Type B pancreatic cell (in vitro differentiated cells): ENCODE measurements at regions not wholly inside any gene's neighbourhood (a gene's known extent, or its start where the extent isn't known, plus 50 kb on each side); places are given as distances from the start of the nearest gene placed in this dataset.

ENCODE experiments used
- DNase-seq: peaks from one replicate; pipeline ENCODE4 v3.0.0; 2021; ENCODE audit warnings: mixed read lengths; ENCODE audit not compliant: unreplicated experiment; ENCODE audit errors: extremely low spot score
- H3K27ac Mint-ChIP-seq: 2 replicates; pipeline ENCODE4 v1.8.0; 2021; ENCODE audit warnings: mild to moderate bottlenecking, mixed read lengths
- H3K27me3 Mint-ChIP-seq: 2 replicates; pipeline ENCODE4 v1.8.0; 2021; ENCODE audit warnings: mixed read lengths
- H3K36me3 Mint-ChIP-seq: 2 replicates; pipeline ENCODE4 v1.8.0; 2021; ENCODE audit warnings: mixed read lengths
- H3K4me1 Mint-ChIP-seq: one replicate; pipeline ENCODE4 v1.8.0; 2021; ENCODE audit warnings: mixed read lengths; ENCODE audit not compliant: unreplicated experiment
- H3K4me3 Mint-ChIP-seq: 2 replicates; pipeline ENCODE4 v1.8.0; 2021; ENCODE audit warnings: mild to moderate bottlenecking, mixed read lengths
- H3K9me3 Mint-ChIP-seq: 2 replicates; pipeline ENCODE4 v1.8.0; 2021; ENCODE audit warnings: mixed read lengths
- TF ChIP-seq, protein P1 (sequence below): fragments of 200-600 bp; sonication (generic); conservative IDR thresholded peaks from 2 replicates; pipeline ENCODE4 v1.5.0; 2021; ENCODE audit warnings: antibody characterized with exemption, mild to moderate bottlenecking

- DNase-seq, result no peak
- Mint-ChIP-seq H3K27me3 (peaks cover 3% of the 10 kb centered on the region), H3K4me1 (no peaks in the 10 kb centered on the region), H3K9me3 (no peaks in the 10 kb centered on the region), H3K4me3 (no peak overlapping the region), H3K36me3 (no peaks in the 10 kb centered on the region), H3K27ac (no peak overlapping the region)
- TF ChIP-seq, protein P1, sequence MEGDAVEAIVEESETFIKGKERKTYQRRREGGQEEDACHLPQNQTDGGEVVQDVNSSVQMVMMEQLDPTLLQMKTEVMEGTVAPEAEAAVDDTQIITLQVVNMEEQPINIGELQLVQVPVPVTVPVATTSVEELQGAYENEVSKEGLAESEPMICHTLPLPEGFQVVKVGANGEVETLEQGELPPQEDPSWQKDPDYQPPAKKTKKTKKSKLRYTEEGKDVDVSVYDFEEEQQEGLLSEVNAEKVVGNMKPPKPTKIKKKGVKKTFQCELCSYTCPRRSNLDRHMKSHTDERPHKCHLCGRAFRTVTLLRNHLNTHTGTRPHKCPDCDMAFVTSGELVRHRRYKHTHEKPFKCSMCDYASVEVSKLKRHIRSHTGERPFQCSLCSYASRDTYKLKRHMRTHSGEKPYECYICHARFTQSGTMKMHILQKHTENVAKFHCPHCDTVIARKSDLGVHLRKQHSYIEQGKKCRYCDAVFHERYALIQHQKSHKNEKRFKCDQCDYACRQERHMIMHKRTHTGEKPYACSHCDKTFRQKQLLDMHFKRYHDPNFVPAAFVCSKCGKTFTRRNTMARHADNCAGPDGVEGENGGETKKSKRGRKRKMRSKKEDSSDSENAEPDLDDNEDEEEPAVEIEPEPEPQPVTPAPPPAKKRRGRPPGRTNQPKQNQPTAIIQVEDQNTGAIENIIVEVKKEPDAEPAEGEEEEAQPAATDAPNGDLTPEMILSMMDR, result no peak
Measured at GRCh38 chr10:63735305-63735704, 214.1 kb downstream of the REEP3 start.

GRCh38 chr10:63738410-63738809 lies 217.2 kb downstream of the REEP3 start:
- Mint-ChIP-seq H3K36me3 (no peaks in the 10 kb centered on the region), H3K4me3 (no peak overlapping the region), H3K4me1 (peaks cover 3% of the 10 kb centered on the region), H3K27me3 (peaks cover 6% of the 10 kb centered on the region), H3K27ac (no peak overlapping the region), H3K9me3 (no peaks in the 10 kb centered on the region)
- no peak for DNase-seq
- TF ChIP-seq, protein P1, result no peak

GRCh38 chr10:63744060-63744941 lies 223.1 kb downstream of the REEP3 start:
- DNase-seq, result no peak
- Mint-ChIP-seq H3K4me3 (no peak overlapping the region), H3K9me3 (no peaks in the 10 kb centered on the region), H3K27ac (no peak overlapping the region), H3K27me3 (peaks cover 3% of the 10 kb centered on the region), H3K4me1 (peaks cover 7% of the 10 kb centered on the region), H3K36me3 (no peaks in the 10 kb centered on the region)
- TF ChIP-seq, protein P1, result no peak

DNA sequence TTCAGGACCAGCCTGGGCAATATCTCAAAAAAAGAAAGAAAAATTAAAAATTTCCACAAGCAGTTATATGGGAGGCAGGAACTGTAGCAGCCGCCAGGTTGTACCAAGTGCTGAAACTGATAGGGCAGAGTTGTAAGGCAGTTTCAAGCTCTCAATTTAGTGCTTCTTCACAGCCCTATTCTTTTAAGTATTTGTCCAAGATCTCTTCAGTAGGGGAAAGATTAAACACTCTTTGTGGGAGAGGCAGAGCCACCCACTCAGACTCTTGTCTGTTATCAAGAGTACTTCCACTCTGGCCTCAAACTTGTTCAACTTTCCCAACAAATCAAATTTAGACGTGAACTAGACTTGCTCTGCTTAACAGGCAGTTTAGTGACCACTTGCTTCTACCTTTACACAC lies 228.7 kb downstream of the REEP3 start:
- H3K4me3 Mint-ChIP-seq, result no peak overlapping the region
- TF ChIP-seq, protein P1, result no peak
- DNase-seq, result no peak
- peaks cover 4% of the 10 kb centered on the region for H3K4me1 Mint-ChIP-seq
- no peaks in the 10 kb centered on the region for H3K27me3 Mint-ChIP-seq
- H3K36me3 Mint-ChIP-seq, result no peaks in the 10 kb centered on the region
- no peaks in the 10 kb centered on the region for H3K9me3 Mint-ChIP-seq
- no peak overlapping the region for H3K27ac Mint-ChIP-seq

- Mint-ChIP-seq H3K27ac (no peak overlapping the region), H3K27me3 (no peaks in the 10 kb centered on the region)
Measured at GRCh38 chr10:63751836-63752235, 230.6 kb downstream of the REEP3 start.

More at GRCh38 chr10:63751836-63752235, 230.6 kb downstream of the REEP3 start:
- Mint-ChIP-seq H3K4me1 (peaks cover 4% of the 10 kb centered on the region), H3K4me3 (no peak overlapping the region), H3K36me3 (no peaks in the 10 kb centered on the region), H3K9me3 (no peaks in the 10 kb centered on the region)
- TF ChIP-seq, protein P1, result no peak
- no peak for DNase-seq
